GM10266 (cell line): ENCODE measurements at regions not wholly inside any gene's neighbourhood (a gene's known extent, or its start where the extent isn't known, plus 50 kb on each side); places are given as distances from the start of the nearest gene placed in this dataset.

Source experiments
- DNase-seq: peaks from one replicate; pipeline ENCODE4 v3.0.0; 2012; ENCODE audit errors: extremely low spot score
- TF ChIP-seq, protein P1 (sequence below): IDR thresholded peaks from 2 replicates; pipeline ENCODE4 v1.5.1; 2012; ENCODE audit warnings: mild to moderate bottlenecking, low read depth; ENCODE audit not compliant: control insufficient read depth, insufficient read depth; ENCODE audit errors: missing control alignments

DNA sequence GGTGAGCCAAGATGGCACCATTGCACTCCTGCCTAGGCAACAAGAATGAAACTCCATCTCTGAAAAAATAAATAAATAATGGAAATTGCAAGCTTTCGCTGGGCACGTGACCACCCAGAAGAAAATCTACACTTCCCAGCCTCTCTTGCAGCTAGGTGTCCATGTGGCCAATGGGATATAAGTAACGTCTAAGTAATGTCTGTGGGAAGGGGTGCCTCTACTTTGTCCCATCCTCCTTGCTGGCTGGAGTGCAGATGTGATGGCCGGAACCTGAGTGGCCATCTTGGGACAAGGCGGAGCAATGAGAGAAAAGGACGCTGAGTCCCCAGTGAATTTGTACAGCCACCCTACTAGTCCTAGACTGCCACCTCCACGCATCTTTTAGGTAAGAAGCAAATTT is 99.8 kb upstream of the PTPN1 start:
- no peak for DNase-seq

GRCh38 chr20:50412069-50412468 is 98.1 kb upstream of the PTPN1 start:
- DNase-seq = no peak
- TF ChIP-seq, protein P1, sequence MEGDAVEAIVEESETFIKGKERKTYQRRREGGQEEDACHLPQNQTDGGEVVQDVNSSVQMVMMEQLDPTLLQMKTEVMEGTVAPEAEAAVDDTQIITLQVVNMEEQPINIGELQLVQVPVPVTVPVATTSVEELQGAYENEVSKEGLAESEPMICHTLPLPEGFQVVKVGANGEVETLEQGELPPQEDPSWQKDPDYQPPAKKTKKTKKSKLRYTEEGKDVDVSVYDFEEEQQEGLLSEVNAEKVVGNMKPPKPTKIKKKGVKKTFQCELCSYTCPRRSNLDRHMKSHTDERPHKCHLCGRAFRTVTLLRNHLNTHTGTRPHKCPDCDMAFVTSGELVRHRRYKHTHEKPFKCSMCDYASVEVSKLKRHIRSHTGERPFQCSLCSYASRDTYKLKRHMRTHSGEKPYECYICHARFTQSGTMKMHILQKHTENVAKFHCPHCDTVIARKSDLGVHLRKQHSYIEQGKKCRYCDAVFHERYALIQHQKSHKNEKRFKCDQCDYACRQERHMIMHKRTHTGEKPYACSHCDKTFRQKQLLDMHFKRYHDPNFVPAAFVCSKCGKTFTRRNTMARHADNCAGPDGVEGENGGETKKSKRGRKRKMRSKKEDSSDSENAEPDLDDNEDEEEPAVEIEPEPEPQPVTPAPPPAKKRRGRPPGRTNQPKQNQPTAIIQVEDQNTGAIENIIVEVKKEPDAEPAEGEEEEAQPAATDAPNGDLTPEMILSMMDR = no peak

More for the DNA sequence above, 99.8 kb upstream of the PTPN1 start:
- TF ChIP-seq, protein P1 = no peak

DNA sequence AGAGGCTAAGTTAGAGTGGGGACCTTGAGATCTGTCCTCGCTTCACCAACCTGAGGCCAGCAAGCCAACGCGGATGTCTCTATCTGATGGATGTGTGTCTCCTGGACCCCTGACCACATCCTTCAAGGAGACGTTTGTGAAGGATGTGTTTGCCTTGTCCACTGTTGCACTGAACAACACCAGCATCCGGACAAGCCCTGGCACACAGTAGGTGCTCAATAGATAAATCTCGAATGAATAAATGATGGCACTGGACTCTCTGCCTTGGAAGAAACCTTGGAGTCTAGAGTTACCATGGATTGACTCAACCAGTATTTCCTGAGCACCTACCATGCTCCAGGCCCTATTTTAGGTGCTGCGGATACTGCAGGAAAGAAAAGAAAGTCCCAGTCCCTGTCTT is 97.7 kb upstream of the PTPN1 start:
- no peak for DNase-seq
- TF ChIP-seq, protein P1 = no peak

DNA sequence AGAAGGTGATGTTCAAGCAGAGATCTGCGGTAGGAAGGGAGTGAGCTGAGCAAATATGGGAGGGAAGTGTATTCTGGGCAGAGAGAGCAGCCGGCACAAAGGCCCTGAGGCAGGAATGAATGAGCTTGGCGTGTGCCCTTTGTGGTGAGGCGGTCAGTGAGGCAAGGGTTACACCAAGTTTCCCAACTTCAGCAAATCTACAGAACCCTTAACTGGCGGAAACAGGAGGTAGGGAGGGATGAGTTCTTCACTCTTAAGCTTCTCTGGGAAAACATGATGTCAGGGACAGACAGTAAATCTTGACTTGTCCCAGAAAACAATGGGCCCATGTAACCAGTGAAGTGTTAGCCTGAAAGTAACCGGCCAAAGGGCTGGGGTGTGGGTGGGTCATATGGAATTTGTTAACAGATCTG is 97.1 kb upstream of the PTPN1 start:
- DNase-seq = no peak
- TF ChIP-seq, protein P1 = no peak

DNA sequence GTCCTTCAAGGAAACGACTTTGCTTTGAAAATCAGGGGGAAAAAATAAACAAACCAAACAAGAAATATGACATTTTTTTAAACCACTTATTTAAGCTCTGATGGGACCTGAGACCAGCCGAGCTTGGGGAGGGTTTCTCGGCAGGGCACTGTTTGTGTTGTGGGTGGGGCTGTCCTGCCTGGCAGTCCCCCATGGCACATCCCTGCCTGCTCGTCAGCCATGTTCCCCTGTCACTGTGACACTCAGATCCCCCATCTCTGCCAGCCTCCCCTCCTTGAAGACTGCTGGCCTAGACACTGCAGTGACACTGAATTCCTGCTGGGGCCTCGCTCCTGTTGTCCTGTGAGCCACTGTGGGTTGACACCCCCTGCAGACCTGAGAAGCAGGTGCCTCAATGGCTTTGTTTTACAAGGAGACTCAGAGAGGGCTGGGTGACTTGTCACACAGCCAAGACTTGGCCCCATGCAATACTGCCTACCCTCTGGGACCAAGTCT is 95.1 kb upstream of the PTPN1 start:
- no peak for DNase-seq
- TF ChIP-seq, protein P1 = no peak

- DNase-seq = no peak
- TF ChIP-seq, protein P1 = no peak
Observed at GRCh38 chr20:50415516-50416268, 94.5 kb upstream of the PTPN1 start.

DNA sequence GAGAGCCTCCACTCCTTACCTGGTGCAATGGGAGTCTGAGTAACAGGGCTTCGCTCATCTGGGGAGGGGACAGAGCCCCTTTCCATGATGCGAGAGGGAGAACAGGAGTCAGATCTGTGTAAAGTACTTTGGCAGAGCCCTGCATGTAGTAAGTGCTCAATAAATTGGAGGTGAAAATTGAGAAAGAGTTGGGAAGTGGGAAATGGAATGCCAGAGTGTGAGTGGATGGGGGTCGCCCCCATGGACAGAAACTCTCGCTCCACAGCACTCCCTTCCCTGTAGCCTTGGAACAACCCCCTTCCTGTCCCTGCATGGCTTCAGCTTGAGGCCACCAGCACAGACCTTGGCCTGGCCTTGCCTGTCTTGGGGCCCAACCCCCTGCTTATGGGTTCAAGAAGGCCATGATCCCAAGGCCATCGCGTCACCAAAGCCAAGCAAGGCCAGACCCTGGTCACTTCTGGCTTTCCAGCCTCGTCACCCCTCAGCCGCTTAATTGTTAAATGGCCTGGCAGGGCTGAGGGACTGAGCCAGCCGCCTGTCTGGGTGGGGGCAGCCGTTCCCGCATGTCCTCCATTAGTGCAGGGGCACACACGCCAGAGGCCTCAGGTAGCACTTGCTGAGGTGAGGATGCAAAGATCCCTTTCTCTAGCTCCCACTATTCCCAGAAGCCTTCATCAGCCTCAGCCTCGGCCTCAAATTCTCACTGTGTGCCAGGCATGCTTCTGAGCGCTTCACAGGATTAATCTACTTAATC is 93.7 kb upstream of the PTPN1 start:
- TF ChIP-seq, protein P1 = no peak
- DNase-seq = no peak
